Lower leg skin (tissue), 3 donors: ENCODE measurements at regions not wholly inside any gene's neighbourhood (a gene's known extent, or its start where the extent isn't known, plus 50 kb on each side); places are given as distances from the start of the nearest gene placed in this dataset.

ENCODE experiments used
- CTCF ChIP-seq, 3 donors: fragments of 450-650 bp; IDR thresholded peaks; one replicate each; pipeline ENCODE4 v1.5.1; 2016; ENCODE audit warnings: antibody characterized with exemption in 3 of 3, mild to moderate bottlenecking in 3 of 3, moderate library complexity in 2 of 3
- POLR2A ChIP-seq, 2 donors: fragments of 450-650 bp; IDR thresholded peaks; one replicate each; pipeline ENCODE4 v1.6.1; 2016 to 2017; ENCODE audit warnings: antibody characterized with exemption in 2 of 2, mild to moderate bottlenecking in 1 of 2, moderate library complexity in 1 of 2

DNA sequence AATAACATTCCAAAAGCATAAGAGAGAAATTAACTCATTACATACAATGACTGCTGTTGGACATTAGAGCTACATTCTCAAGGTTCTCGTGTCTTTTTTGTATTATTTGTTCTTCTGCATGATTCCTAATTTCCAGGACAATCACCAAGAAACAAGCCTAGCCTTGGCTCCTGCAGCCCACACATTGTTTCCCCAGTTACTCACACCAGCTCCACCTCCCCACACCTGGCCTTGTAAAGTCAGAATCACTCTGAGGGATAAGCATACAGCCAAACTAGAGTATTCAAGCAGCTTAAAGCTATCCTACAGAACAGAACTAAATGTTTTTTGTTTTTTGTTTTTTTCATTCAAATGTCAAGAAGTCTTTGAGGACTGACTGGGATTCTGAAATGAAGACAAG lies 189.2 kb downstream of the HINT1 start:
- TF ChIP-seq CTCF (IDR thresholded peaks at IDR 0.05) (no peak), POLR2A (IDR thresholded peaks at IDR 0.05) (no peak)
